Prostate gland (tissue), 2 donors: ENCODE measurements at regions not wholly inside any gene's neighbourhood (a gene's known extent, or its start where the extent isn't known, plus 50 kb on each side); places are given as distances from the start of the nearest gene placed in this dataset.
"Not testable (repeated sequence)": the region's sequence is repeated elsewhere in the genome, so short reads cannot be mapped to it uniquely, and the experiment has no call there.

Experiments used
- DNase-seq: peaks from one replicate; pipeline ENCODE4 v3.0.0-alpha.2; 2019; ENCODE audit warnings: low spot score
- H3K27ac ChIP-seq, 2 donors: fragments of 200-600 bp; sonication (generic); 2 replicates each; pipeline ENCODE4 v1.5.1; 2017 to 2019
- H3K27me3 ChIP-seq: fragments of 200-600 bp; sonication (generic); replicated peaks from 2 replicates; pipeline ENCODE4 v1.5.1; 2019; ENCODE audit not compliant: insufficient read depth
- H3K36me3 ChIP-seq, 2 donors: fragments of 200-600 bp; sonication (generic); 1 replicate in 1 of 2; 2 replicates in 1 of 2; pipeline versions ENCODE4 v1.5.1 to v1.8.1; 2017 to 2019
- H3K4me1 ChIP-seq: fragments of 200-600 bp; sonication (generic); replicated peaks from 2 replicates; pipeline ENCODE4 v1.5.1; 2019
- H3K4me3 ChIP-seq, 2 donors: fragments of 200-600 bp; sonication (generic); 2 replicates each; pipeline ENCODE4 v1.5.1; 2017 to 2019
- H3K9me3 ChIP-seq: fragments of 200-600 bp; sonication (generic); 2 replicates; pipeline ENCODE4 v1.5.1; 2017
- POLR2A ChIP-seq: fragments of 450-650 bp; IDR thresholded peaks from one replicate; pipeline ENCODE4 v1.6.1; 2016; ENCODE audit warnings: antibody characterized with exemption, mild to moderate bottlenecking
- POLR2AphosphoS5 ChIP-seq: sonication (generic); formaldehyde crosslinking; IDR thresholded peaks from one replicate; pipeline ENCODE4 v1.6.1; 2017; ENCODE audit warnings: antibody characterized with exemption
- whole genome bisulfite sequencing: methylation state at CpG from one replicate; pipeline ENCODE4 v1.1.5; 2018; 5-methylcytosine and 5-hydroxymethylcytosine counted together
- intact Hi-C: fragments of 100-400 bp; cut with DNase I; formaldehyde crosslinking; loops from one replicate; pipeline ENCODE4 v1.14.2; 2022
- TF ChIP-seq, protein P1 (sequence below), 4 experiments: fragments of 200-600 bp in 2 of 4; fragments of 450-650 bp in 2 of 4; sonication (generic) in 2 of 4; IDR thresholded peaks; 1 replicate in 3 of 4; 2 replicates in 1 of 4; pipeline ENCODE4 v1.5.1; 2016 to 2019; ENCODE audit warnings: antibody characterized with exemption in 4 of 4, mild to moderate bottlenecking in 2 of 4, moderate library complexity in 2 of 4

DNA sequence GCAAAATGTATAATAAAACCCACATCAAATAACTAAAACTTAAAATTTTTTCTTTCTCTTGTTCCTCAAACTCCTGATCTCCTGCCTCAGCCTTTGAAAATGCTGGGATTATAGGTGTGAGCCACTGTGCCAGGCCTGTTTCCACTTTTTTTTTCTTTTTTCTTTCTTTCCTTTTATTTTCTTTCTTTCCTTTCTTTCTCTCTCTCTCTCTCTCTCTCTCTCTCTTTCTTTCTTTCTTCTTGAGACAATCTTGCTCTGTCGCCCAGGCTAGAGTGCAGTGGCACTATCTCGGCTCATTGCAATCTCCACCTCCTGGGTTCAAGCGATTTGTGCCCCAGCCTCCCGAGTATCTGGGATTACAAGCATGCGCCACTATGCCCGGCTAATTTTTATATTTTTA is 164.6 kb downstream of the OR2B2 start:
- no peak overlapping the region for H3K4me3 ChIP-seq
- 83% methylated on average over 6 of the region's 6 CpGs for WGBS
- no peak for DNase-seq
- intact Hi-C loops = no loop called here
- H3K4me1 ChIP-seq = no peaks in the 10 kb centered on the region
- H3K36me3 ChIP-seq = no peaks in the 10 kb centered on the region
- H3K27me3 ChIP-seq = no peaks in the 10 kb centered on the region
- H3K9me3 ChIP-seq = no peaks in the 10 kb centered on the region
- TF ChIP-seq POLR2AphosphoS5 (no peak), POLR2A (no peak)
- TF ChIP-seq, protein P1, sequence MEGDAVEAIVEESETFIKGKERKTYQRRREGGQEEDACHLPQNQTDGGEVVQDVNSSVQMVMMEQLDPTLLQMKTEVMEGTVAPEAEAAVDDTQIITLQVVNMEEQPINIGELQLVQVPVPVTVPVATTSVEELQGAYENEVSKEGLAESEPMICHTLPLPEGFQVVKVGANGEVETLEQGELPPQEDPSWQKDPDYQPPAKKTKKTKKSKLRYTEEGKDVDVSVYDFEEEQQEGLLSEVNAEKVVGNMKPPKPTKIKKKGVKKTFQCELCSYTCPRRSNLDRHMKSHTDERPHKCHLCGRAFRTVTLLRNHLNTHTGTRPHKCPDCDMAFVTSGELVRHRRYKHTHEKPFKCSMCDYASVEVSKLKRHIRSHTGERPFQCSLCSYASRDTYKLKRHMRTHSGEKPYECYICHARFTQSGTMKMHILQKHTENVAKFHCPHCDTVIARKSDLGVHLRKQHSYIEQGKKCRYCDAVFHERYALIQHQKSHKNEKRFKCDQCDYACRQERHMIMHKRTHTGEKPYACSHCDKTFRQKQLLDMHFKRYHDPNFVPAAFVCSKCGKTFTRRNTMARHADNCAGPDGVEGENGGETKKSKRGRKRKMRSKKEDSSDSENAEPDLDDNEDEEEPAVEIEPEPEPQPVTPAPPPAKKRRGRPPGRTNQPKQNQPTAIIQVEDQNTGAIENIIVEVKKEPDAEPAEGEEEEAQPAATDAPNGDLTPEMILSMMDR (IDR thresholded peaks at IDR 0.05) = no peak
- no peak overlapping the region for H3K27ac ChIP-seq

DNA sequence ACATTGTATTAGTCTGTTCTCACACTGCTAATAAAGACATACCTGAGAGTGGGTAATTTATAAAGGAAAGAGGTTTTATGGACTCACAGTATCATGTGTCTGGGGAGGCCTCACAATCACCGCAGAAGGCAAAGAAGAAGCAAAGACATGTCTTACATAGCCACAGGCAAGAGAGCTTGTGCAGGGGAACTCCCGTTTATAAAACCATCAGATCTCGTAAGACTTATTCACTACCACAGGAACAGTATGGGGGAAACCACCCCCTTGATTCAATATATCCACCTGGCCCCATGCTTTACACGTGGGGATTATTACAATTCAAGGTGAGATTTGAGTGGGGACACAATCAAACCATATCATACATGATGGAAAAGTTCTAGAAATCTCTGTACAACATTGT is 165.3 kb downstream of the OR2B2 start:
- H3K9me3 ChIP-seq, H3K27ac ChIP-seq, DNase-seq, H3K4me1 ChIP-seq, H3K36me3 ChIP-seq, H3K4me3 ChIP-seq, H3K27me3 ChIP-seq, intact Hi-C loops: not testable (repeated sequence)
- WGBS = 42% methylated on average over 4 of the region's 4 CpGs

DNA sequence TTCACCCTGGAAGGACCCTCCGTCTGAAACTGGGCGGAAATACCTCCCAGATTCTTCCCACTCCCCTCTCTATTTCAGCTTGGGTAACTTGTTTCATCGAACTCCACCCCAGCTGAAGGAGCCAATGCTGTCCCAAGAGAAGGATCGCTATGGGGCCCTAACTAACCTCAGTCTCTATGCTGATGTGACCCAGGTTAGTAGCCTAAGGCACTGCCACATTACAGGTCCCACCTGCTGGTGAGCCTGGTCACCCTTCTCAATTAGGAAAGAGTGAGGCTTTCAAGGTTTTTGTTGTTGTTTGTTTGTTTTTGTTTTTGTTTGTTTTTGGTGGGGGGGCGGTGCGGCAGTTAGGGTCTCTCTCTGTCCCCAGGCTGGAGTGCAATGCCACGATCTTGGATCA is 168.4 kb downstream of the OR2B2 start:
- TF ChIP-seq POLR2AphosphoS5 = no peak
- no peak for TF ChIP-seq POLR2A
- TF ChIP-seq, protein P1 (IDR thresholded peaks at IDR 0.05) = no peak
- H3K4me1 ChIP-seq = no peaks in the 10 kb centered on the region
- no peak for DNase-seq
- no peaks in the 10 kb centered on the region for H3K9me3 ChIP-seq
- intact Hi-C loops = no loop called here
- no peaks in the 10 kb centered on the region for H3K36me3 ChIP-seq
- 34% methylated on average over 7 of the region's 7 CpGs for WGBS
- no peak overlapping the region for H3K4me3 ChIP-seq
- H3K27ac ChIP-seq = no peak overlapping the region
- H3K27me3 ChIP-seq = no peaks in the 10 kb centered on the region

GRCh38 chr6:27742833-27743573 is 169.2 kb downstream of the OR2B2 start:
- H3K4me3 ChIP-seq = no peak overlapping the region
- H3K4me1 ChIP-seq = no peaks in the 10 kb centered on the region
- 69% methylated on average over 10 of the region's 10 CpGs for WGBS
- H3K27me3 ChIP-seq = no peaks in the 10 kb centered on the region
- TF ChIP-seq, protein P1 (IDR thresholded peaks at IDR 0.05) = no peak
- no peak for TF ChIP-seq POLR2AphosphoS5
- no peak for TF ChIP-seq POLR2A
- H3K36me3 ChIP-seq = no peaks in the 10 kb centered on the region
- intact Hi-C loops = no loop called here
- no peaks in the 10 kb centered on the region for H3K9me3 ChIP-seq
- no peak for DNase-seq
- no peak overlapping the region for H3K27ac ChIP-seq

GRCh38 chr6:27739902-27740301 is 172.3 kb downstream of the OR2B2 start:
- DNase-seq, H3K4me3 ChIP-seq, intact Hi-C loops, H3K36me3 ChIP-seq, H3K27ac ChIP-seq, H3K9me3 ChIP-seq, H3K27me3 ChIP-seq, H3K4me1 ChIP-seq: not testable (repeated sequence)
- 92% methylated on average over 8 of the region's 8 CpGs for whole genome bisulfite sequencing

- H3K36me3 ChIP-seq = no peaks in the 10 kb centered on the region
- no peak for DNase-seq
- H3K4me1 ChIP-seq = no peaks in the 10 kb centered on the region
- no peaks in the 10 kb centered on the region for H3K9me3 ChIP-seq
- intact Hi-C loops = no loop called here
- no peak overlapping the region for H3K4me3 ChIP-seq
- TF ChIP-seq POLR2A (no peak), POLR2AphosphoS5 (no peak)
- TF ChIP-seq, protein P1 (IDR thresholded peaks at IDR 0.05) = no peak
- WGBS = 94% methylated on average over 4 of the region's 4 CpGs
- H3K27me3 ChIP-seq = no peaks in the 10 kb centered on the region
- no peak overlapping the region for H3K27ac ChIP-seq
Measured at GRCh38 chr6:27736686-27737085, 175.5 kb downstream of the OR2B2 start.
